GM18873 (cell line): ENCODE measurements at regions not wholly inside any gene's neighbourhood (a gene's known extent, or its start where the extent isn't known, plus 50 kb on each side); places are given as distances from the start of the nearest gene placed in this dataset.

Source experiments
- ATAC-seq: cut with Tn5 transposase; IDR thresholded peaks from one replicate; pipeline ENCODE4 v1.9.1; 2021; ENCODE audit warnings: mild to moderate bottlenecking, moderate library complexity, moderate number of reproducible peaks; ENCODE audit not compliant: unreplicated experiment, low FRiP score

GRCh38 chr3:8183627-8184026 lies 318.0 kb upstream of the LMCD1 start:
- ATAC-seq: no peak

- ATAC-seq: no peak
Measured at GRCh38 chr3:8186213-8186612, 315.4 kb upstream of the LMCD1 start.

GRCh38 chr3:8187996-8188395 lies 313.6 kb upstream of the LMCD1 start:
- ATAC-seq: no peak

GRCh38 chr3:8189051-8189450 lies 312.6 kb upstream of the LMCD1 start:
- ATAC-seq: no peak

- no peak for ATAC-seq
Measured at GRCh38 chr3:8191406-8191805, 310.2 kb upstream of the LMCD1 start.

- no peak for ATAC-seq
Measured at GRCh38 chr3:8197384-8197783, 304.2 kb upstream of the LMCD1 start.

GRCh38 chr3:8198605-8199004 lies 303.0 kb upstream of the LMCD1 start:
- ATAC-seq: no peak

GRCh38 chr3:8200996-8201395 lies 300.6 kb upstream of the LMCD1 start:
- ATAC-seq: no peak

GRCh38 chr3:8201886-8202285 lies 299.7 kb upstream of the LMCD1 start:
- ATAC-seq: no peak

GRCh38 chr3:8204331-8204730 lies 297.3 kb upstream of the LMCD1 start:
- no peak for ATAC-seq

- ATAC-seq: no peak
Measured at GRCh38 chr3:8204853-8205650, 296.6 kb upstream of the LMCD1 start.

- no peak for ATAC-seq
Measured at GRCh38 chr3:8205881-8206280, 295.7 kb upstream of the LMCD1 start.

GRCh38 chr3:8206971-8207617 lies 294.5 kb upstream of the LMCD1 start:
- ATAC-seq: no peak

- ATAC-seq: no peak
Measured at GRCh38 chr3:8210882-8211341, 290.7 kb upstream of the LMCD1 start.

- ATAC-seq: no peak
Measured at GRCh38 chr3:8212794-8213193, 288.8 kb upstream of the LMCD1 start.

- ATAC-seq: no peak
Measured at GRCh38 chr3:8213286-8213685, 288.3 kb upstream of the LMCD1 start.

- no peak for ATAC-seq
Measured at GRCh38 chr3:8215821-8216220, 285.8 kb upstream of the LMCD1 start.

GRCh38 chr3:8218353-8218940 lies 283.2 kb upstream of the LMCD1 start:
- ATAC-seq: no peak

- no peak for ATAC-seq
Measured at GRCh38 chr3:8220291-8220690, 281.3 kb upstream of the LMCD1 start.

- no peak for ATAC-seq
Measured at GRCh38 chr3:8223766-8224165, 277.9 kb upstream of the LMCD1 start.

- no peak for ATAC-seq
Measured at GRCh38 chr3:8224941-8225340, 276.7 kb upstream of the LMCD1 start.

GRCh38 chr3:8233938-8234337 lies 267.7 kb upstream of the LMCD1 start:
- no peak for ATAC-seq
